K562 (cell line): ENCODE measurements at regions not wholly inside any gene's neighbourhood (a gene's known extent, or its start where the extent isn't known, plus 50 kb on each side); places are given as distances from the start of the nearest gene placed in this dataset.

Source experiments
- MGA ChIP-seq: fragments of 450-650 bp; IDR thresholded peaks from 2 replicates; pipeline ENCODE4 v1.6.1; 2016; ENCODE audit warnings: mild to moderate bottlenecking, moderate library complexity
- ZEB2 ChIP-seq: fragments of 450-650 bp; IDR thresholded peaks from 2 replicates; pipeline ENCODE4 v1.6.1; 2016

GRCh38 chr4:74528178-74528577 is 83.2 kb downstream of the AREG start (continued):
- TF ChIP-seq ZEB2 = no peak
- TF ChIP-seq MGA = no peak
